Globus pallidus (tissue), 1 donor: ENCODE measurements at regions not wholly inside any gene's neighbourhood (a gene's known extent, or its start where the extent isn't known, plus 50 kb on each side); places are given as distances from the start of the nearest gene placed in this dataset.

Source experiments
- DNase-seq: peaks from one replicate; pipeline ENCODE4 v3.0.0-alpha.2; 2015; ENCODE audit warnings: low spot score

DNA sequence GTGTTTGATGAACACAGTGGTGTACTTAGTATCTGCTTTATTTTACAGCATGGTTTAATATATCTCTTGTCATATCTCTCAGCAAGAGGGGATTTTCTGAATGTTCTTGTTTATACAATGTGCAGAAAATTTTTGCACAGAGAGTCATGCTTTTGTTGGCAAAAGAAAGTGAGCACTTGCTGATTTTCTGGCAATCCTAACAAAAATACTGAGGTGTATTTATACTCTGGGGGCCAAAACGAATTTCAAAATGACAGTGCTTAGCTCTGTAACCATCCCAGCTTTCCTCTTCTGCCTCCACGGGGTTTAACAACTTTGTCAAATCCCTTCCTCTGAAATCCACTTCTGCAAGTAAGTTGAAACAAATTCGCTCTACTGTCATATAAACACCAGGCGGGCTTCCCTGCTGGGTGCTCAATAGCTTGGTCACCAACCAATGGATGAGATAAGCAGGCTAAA lies 169.2 kb downstream of the NOC3L start:
- peak; percentile 7 for DNase-seq

DNA sequence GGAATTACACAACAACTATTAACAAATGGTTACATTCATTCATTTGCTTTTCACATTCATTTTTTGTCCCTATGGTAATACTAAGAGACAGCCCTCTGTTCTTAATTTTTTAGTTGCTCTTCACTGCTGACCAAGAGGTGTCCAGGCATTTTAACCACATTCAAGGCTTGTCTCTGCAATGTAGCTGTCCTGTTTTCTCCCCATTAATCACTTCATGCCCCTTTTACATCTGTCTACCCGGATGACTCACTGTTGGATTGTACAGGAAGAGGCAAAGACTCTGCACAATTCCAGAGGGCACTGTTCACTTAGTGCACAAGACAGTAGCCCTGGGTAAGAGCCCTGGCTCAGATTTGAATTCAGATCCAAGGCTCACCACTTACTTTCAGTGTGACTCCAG lies 168.5 kb downstream of the NOC3L start:
- no peak for DNase-seq

DNA sequence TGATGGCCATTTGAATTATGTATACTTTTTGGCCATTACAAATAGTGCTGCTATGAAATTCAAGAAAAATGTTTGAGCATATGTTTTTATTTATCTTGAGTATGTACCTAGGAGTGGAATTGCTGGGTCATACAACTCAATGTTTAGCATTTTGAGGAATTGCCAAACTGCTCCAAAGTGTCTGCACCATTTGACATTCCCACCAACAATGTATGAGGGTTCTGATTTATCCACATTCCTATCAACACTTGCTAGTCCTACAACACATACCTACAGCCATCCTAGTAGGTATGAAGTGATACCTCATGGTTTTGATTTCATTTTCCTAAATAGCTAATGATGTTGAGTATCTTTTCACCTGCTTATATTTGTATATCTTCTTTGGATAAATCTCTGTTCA lies 165.5 kb downstream of the NOC3L start:
- DNase-seq = no peak

DNA sequence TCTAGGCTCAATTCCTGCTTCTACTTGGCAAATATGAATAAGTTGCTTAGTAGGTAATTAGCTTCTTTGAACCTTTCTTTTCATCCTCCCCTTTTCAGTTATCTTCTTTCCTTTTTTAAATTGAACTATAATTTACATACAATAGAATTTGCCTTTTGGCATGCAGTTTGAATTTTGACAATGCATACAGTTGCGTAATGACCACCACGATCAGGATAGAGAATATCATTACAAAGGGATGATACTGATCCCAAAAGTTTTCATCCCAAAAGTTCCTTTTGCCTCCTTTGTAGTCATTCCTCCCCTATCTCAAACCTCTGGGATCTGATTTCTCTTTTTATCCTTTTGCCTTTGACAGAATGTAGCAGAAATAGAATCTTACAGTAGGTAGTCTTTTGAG lies 164.4 kb downstream of the NOC3L start:
- no peak for DNase-seq

GRCh38 chr10:94199565-94199964 lies 163.2 kb downstream of the NOC3L start:
- no peak for DNase-seq

DNA sequence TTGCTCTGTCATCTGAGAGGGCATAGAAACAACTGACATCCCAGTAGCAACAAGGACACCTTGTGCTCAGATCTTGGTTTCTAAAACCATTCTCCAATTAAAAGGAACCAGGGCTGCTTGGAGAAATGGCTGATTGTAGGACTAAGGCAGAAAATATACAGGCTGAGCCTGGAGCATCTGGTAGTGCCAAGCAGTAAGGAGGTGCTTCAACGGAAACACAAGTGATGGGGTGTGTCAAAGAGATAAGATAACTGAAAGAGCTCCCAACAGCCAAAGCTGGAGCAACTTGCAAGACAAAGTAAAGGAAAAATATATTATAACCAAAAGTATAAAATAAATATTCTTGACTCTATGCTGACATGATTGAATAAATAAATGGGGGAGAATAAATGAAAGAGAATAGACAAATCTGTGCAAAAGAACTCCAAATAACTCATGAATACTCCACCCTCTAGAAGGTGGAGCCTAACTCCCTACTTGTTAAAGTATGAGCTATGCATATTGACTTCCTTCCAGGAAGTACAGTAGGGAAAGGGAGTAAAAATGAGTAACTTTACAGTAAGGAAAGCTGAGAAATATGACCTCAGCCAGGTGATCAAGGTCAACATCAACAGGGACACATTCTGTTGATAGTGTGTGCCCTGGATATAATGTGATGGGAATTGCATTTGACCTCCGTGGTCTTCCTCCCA lies 162.4 kb downstream of the NOC3L start:
- DNase-seq = no peak

- no peak for DNase-seq
Measured at GRCh38 chr10:94205396-94205831, 157.3 kb downstream of the NOC3L start.

DNA sequence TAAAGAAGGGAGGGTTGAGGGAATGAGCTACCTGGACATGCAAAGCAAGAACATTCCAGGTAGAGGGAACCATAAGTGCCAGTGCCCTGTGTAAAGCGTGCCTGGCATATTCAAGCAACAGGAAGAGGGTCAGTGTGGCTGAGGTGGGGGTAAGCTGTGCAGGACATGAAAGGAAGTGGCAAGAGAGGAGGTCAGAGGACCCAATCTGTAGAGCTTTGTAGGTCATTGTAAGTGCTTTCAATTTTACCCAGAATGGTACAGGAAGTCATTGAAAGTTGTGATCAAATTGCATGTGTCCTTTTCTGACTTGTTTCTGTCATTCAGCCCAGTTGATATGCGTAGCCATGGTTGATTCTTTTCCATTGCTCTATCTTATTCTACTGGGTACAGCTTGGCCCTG lies 156.6 kb downstream of the NOC3L start:
- DNase-seq = no peak

GRCh38 chr10:94208315-94208714 lies 154.4 kb downstream of the NOC3L start:
- no peak for DNase-seq

GRCh38 chr10:94210440-94211168 lies 152.1 kb downstream of the NOC3L start:
- DNase-seq = no peak

GRCh38 chr10:94211169-94211510 lies 151.6 kb downstream of the NOC3L start:
- no peak for DNase-seq

- no peak for DNase-seq
Measured at GRCh38 chr10:94213001-94213530, 149.7 kb downstream of the NOC3L start.

DNA sequence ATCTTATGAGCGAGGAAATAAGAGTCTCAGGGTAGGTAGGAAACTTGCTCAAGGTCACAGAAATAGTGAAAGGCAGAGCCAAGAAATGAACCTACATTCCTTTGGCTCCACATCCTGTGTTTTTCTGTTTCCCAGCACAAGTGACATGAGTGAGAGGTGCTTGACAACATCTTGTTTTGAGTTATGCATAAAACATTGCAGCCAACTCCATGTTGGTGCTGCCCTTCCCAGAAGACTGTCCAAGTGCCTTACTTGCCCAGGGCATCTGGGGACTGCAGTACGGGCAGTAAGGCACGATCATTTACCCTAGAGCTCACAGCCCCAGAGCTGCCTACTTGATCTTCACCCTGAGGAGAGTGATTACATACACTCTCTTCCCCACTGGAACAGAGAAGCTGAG lies 148.8 kb downstream of the NOC3L start:
- no peak for DNase-seq

GRCh38 chr10:94214481-94214893 lies 148.3 kb downstream of the NOC3L start:
- no peak for DNase-seq

GRCh38 chr10:94216201-94216600 lies 146.5 kb downstream of the NOC3L start:
- DNase-seq = no peak

- DNase-seq = no peak
Measured at GRCh38 chr10:94217411-94217810, 145.3 kb downstream of the NOC3L start.

DNA sequence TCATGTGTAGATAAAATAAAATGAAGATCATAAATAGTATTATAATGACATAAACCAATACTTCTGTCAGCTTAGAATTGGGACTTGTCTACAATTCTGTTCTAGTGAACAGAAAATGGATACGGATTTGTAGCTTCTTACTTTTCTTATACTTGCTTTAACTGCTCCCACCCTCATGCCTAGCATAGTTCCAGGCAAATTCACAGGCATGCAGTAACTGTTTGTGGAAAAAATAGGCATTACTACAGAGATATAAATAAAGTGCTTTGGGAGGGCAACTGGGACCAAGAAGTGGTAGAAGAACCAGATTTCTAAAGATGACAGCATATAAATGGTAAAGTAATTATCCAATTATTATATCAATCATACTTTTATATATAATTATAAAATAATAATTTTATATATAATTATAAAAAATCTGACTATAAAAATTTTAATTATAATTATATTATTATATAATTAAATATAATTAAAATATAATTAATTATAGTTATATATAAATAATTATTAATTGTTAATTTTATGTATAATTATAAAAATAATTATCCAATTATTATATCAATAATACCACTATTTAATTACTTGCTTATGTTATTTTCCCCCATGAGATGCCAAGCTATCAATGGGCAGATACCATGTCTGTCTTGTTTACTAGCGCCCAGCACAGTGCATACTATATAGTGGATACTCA lies 144.1 kb downstream of the NOC3L start:
- DNase-seq = no peak

DNA sequence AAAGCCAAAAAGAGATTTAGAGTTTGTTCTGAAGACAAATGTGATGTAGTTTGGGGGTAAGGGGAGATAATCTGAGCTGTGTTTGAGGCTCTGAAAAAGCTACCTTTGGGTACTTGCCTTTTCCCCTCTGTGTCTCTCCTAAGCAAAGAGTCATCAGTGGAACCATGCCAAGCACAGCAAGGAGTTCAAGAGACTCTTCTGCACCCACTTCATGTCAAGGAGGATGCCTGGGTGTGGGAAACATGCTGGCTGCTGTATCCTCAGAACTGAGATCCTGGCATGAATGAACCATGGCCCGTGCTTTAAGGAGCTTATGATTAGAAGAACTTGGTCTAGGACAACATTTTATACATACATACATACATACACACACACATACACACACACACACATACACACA lies 142.9 kb downstream of the NOC3L start:
- DNase-seq = no peak

DNA sequence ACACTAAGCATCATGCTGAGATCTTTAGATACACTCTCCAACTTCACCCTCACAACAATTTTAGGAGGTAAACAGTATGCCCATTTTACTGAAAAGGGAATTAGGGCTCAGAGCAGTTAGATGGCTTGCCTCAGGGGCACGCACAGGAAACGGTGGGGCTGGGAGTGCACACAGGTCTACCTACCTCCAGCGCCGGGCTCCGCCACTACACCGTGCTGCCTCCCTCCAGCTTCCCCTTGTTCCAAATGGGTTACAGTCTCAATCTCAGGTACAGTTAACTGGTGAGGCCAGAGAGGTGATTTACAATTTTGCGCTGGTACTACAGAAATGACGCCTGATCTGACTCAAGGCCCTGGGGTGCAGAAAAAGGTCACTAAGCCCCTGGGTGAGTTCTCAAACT lies 142.0 kb downstream of the NOC3L start:
- no peak for DNase-seq

- DNase-seq = no peak
Measured at GRCh38 chr10:94223702-94224370, 138.9 kb downstream of the NOC3L start.

- DNase-seq = no peak
Measured at GRCh38 chr10:94224656-94225055, 138.1 kb downstream of the NOC3L start.

DNA sequence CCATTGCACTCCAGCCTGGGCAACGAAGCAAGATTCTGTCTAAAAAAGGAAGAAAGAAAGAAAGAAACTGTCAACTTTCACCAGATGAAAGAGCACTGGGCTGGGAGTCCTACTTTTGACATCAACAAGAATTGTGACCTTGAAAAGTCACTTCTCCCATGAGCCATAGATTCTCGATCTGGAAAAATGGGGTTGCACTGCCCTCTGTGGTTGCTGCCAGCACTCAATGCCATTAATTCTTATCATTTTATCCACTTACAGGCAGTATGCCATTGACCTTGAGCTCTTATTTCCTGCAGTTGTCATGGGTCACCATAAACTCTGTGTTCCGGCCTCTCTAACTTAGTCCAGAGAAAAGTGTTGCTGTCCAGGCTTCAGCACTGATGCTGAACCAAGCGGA lies 137.2 kb downstream of the NOC3L start:
- DNase-seq = no peak
